NT2/D1 (cell line): ENCODE measurements at regions not wholly inside any gene's neighbourhood (a gene's known extent, or its start where the extent isn't known, plus 50 kb on each side); places are given as distances from the start of the nearest gene placed in this dataset.

Source experiments
- DNase-seq: peaks from one replicate; pipeline ENCODE4 v3.0.0-alpha.2; 2011; ENCODE audit warnings: low read depth, low spot score
- H3K27me3 ChIP-seq: 2 replicates; pipeline ENCODE4 v1.6.0; 2011; ENCODE audit warnings: mild to moderate bottlenecking; ENCODE audit not compliant: insufficient read length, insufficient read depth
- H3K36me3 ChIP-seq: 2 replicates; pipeline ENCODE4 v1.6.1; 2011; ENCODE audit warnings: mild to moderate bottlenecking, low read length, mixed read lengths; ENCODE audit not compliant: insufficient read depth, insufficient read length
- H3K4me1 ChIP-seq: 2 replicates; pipeline ENCODE4 v1.5.1; 2011; ENCODE audit not compliant: insufficient read depth, insufficient read length
- H3K4me3 ChIP-seq: 2 replicates; pipeline ENCODE4 v1.5.1; 2011; ENCODE audit warnings: low read depth; ENCODE audit not compliant: insufficient read length
- H3K9ac ChIP-seq: 2 replicates; pipeline ENCODE4 v1.6.0; 2011; ENCODE audit warnings: low read depth; ENCODE audit not compliant: insufficient read length
- H3K9me3 ChIP-seq: 2 replicates; pipeline ENCODE4 v1.5.1; 2011; ENCODE audit warnings: mild to moderate bottlenecking, low read length; ENCODE audit not compliant: insufficient read depth
- SUZ12 ChIP-seq: IDR thresholded peaks from 2 replicates; pipeline ENCODE4 v1.6.1; 2011; ENCODE audit not compliant: insufficient read length, insufficient read depth; ENCODE audit errors: extremely low read depth
- YY1 ChIP-seq: IDR thresholded peaks from 2 replicates; pipeline ENCODE4 v1.6.1; 2011; ENCODE audit not compliant: insufficient read length, insufficient read depth
- ZNF274 ChIP-seq: IDR thresholded peaks from 2 replicates; pipeline ENCODE4 v1.6.1; 2011; ENCODE audit warnings: mild to moderate bottlenecking, low read depth, low read length

DNA sequence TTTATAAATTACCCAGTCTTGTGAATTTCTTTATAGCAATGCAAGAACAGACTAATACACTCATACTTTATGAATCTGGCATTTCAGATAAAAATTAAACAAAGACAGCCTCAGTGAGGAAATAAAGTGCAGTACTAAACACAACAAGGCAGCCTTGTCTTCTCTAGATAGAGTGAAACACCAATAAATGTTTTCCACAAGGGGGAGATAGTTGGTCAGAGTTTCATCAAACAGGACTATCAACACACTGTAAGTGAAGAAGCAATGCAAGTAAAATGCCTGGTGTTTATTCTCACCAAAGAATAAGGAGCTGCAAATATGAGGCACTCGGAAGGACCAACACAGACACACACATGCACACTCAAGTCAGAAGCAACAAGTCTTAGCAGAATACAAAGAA, 62.8 kb downstream of the FAM9B start:
- Histone ChIP-seq H3K4me3 (no peak overlapping the region), H3K9me3 (no peaks in the 10 kb centered on the region), H3K9ac (no peak overlapping the region), H3K27me3 (no peaks in the 10 kb centered on the region), H3K4me1 (no peaks in the 10 kb centered on the region), H3K36me3 (no peaks in the 10 kb centered on the region)
- TF ChIP-seq YY1 = no peak
- no peak for TF ChIP-seq SUZ12
- TF ChIP-seq ZNF274 = no peak
- DNase-seq = peak; percentile 49

DNA sequence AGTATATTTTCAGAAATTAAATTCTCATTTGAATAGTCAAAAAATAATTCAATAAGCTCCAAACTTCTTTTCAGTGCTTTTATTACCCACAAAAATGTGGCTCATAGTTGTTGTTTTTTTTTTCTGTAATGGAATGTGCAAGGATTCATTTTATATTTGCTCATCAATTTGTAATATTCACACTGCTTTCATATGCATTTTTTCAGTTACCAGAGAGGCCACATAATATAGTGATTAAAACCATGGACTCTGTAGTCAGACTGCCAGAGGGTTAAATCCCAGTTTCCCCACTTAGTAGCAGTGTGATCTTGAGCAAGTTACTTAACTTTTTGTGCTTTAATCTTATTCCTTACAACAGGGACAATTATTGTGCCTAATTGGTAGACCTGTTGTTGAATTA, 64.5 kb downstream of the FAM9B start:
- TF ChIP-seq YY1 (no peak), ZNF274 (no peak), SUZ12 (no peak)
- Histone ChIP-seq H3K4me3 (no peak overlapping the region), H3K9me3 (peaks cover 8% of the 10 kb centered on the region), H3K4me1 (no peaks in the 10 kb centered on the region), H3K9ac (no peak overlapping the region), H3K36me3 (no peaks in the 10 kb centered on the region), H3K27me3 (no peaks in the 10 kb centered on the region)
- DNase-seq = no peak

DNA sequence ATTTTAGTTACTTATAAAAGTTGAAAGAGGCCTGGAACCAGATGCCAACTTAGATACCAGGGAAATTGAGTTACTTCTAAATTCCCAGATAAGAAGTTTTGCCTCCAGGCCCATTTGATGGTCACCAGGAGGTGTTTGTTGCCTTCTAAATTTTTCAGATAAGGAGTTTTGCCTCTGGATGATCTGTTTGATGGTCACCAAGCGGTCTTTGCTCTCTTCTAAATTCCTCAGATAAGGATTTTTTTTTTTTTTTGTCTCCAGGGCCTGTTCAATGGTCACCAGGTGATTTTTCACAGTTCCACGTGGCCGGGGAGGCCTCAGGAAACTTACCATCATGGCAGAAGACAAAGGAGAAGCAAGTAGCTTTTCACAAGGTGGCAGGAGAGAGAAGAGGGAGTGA, 66.5 kb downstream of the FAM9B start:
- DNase-seq = no peak
- no peak overlapping the region for H3K9ac ChIP-seq

DNA sequence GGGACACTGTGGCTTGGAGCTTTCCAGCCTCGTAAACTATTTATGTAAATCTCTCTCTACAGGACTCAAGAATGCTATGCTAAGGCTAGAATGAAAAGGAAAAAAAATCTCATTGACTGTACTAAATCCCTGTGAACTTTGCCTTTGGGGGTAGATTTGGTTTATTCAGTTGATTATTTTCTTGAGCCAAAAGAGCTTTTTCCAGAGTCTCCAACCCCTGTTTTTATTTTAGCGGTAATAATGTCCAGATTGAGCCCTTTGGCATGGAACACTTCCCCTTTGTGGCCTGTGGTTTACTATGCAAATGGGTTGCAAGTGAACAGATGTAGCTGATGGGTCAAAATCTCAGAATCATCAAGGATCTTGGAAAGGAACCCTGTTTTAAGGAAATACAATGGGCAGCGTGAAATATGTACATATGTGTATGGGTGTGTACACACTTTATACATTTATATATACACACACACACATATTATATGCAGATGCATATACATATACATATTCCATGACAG, 72.9 kb downstream of the FAM9B start:
- Histone ChIP-seq H3K36me3 (no peaks in the 10 kb centered on the region), H3K4me3 (no peak overlapping the region), H3K9ac (no peak overlapping the region), H3K27me3 (no peaks in the 10 kb centered on the region), H3K9me3 (peaks cover 9% of the 10 kb centered on the region), H3K4me1 (no peaks in the 10 kb centered on the region)
- TF ChIP-seq SUZ12 (no peak), YY1 (no peak), ZNF274 (no peak)
- no peak for DNase-seq

More for the DNA sequence above, 66.5 kb downstream of the FAM9B start:
- no peaks in the 10 kb centered on the region for H3K27me3 ChIP-seq
- peaks cover 9% of the 10 kb centered on the region for H3K9me3 ChIP-seq
- TF ChIP-seq SUZ12 (no peak), YY1 (no peak), ZNF274 (no peak)
- H3K4me3 ChIP-seq = no peak overlapping the region
- no peaks in the 10 kb centered on the region for H3K4me1 ChIP-seq
- H3K36me3 ChIP-seq = no peaks in the 10 kb centered on the region

DNA sequence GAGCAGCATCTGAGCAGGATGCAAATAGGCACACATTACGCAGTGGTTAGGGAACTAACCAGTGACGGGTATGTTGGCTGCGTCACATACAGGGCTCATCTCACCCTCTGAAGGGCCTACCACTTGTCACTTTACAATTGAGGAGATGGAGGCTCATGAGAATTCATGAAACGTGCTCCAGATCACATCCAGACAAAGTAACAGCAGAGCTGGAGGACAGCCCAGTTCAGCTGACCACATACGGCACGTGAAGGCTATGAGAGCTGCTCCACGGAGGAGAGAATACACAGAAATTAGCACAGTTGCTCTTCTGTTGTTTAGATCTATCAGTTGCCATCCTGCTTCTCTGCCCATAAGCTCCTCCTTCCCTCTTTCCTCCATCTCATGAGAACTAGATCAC, 78.4 kb downstream of the FAM9B start:
- peaks cover 7% of the 10 kb centered on the region for H3K4me1 ChIP-seq
- H3K4me3 ChIP-seq = no peak overlapping the region
- H3K27me3 ChIP-seq = no peaks in the 10 kb centered on the region
- no peaks in the 10 kb centered on the region for H3K9me3 ChIP-seq
- TF ChIP-seq SUZ12 (no peak), YY1 (no peak), ZNF274 (no peak)
- DNase-seq = no peak
- no peaks in the 10 kb centered on the region for H3K36me3 ChIP-seq
- H3K9ac ChIP-seq = no peak overlapping the region

DNA sequence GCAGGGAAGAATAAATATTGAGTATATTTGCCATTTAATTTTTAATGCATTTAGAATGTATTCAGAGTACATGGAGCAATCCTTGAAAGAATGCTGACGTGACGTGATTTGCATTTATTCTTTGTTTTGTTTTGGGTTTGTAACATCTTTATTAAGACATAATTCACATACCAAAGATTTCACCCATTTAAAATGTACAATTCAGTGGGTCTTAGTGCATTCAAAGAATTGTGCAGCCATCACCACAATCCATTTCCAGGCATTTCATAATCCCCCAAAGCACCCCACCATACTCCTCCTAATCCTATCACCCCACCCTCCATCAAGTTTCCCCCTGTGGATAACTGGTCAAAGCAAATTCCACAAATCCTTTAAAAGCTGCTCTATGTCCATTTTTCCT, 87.4 kb downstream of the FAM9B start:
- Histone ChIP-seq H3K27me3 (no peaks in the 10 kb centered on the region), H3K4me3 (no peak overlapping the region), H3K9me3 (no peaks in the 10 kb centered on the region), H3K36me3 (no peaks in the 10 kb centered on the region), H3K4me1 (no peaks in the 10 kb centered on the region), H3K9ac (no peak overlapping the region)
- DNase-seq = no peak
- TF ChIP-seq ZNF274 (no peak), YY1 (no peak), SUZ12 (no peak)

DNA sequence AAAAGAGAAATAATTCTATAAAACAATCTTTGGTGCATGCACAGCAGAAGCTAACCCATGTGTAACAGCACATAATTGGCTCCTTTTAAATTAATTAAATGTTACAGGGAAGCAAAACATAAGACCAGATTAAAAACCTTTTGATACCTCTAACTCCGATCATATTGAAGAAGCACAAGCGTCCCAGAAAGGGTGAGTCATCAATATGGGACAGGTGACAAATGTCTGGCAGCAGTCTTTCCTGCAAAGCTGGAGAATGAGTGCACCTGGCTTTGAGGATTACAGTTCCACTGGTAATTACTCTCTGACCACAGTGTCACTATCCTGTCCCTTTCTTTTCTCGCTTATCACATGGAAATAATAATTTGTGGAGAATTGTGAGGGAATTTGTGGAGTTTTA, 94.6 kb downstream of the FAM9B start:
- DNase-seq = no peak
- H3K4me3 ChIP-seq = no peak overlapping the region
- H3K27me3 ChIP-seq = no peaks in the 10 kb centered on the region
- TF ChIP-seq ZNF274 = no peak
- no peak for TF ChIP-seq SUZ12
- no peak for TF ChIP-seq YY1
- H3K4me1 ChIP-seq = no peaks in the 10 kb centered on the region
- H3K36me3 ChIP-seq = no peaks in the 10 kb centered on the region
- no peak overlapping the region for H3K9ac ChIP-seq
- no peaks in the 10 kb centered on the region for H3K9me3 ChIP-seq
